ENCODE measurements at regions not wholly inside any gene's neighbourhood (a gene's known extent, or its start where the extent isn't known, plus 50 kb on each side); places are given as distances from the start of the nearest gene placed in this dataset.

GRCh38 chr18:27541293-27541692 is 356.2 kb upstream of the CHST9 start:
- no peak for DNase-seq (ENCODE audit: low read depth, low spot score)
- no peaks in the 10 kb centered on the region for H3K79me2 ChIP-seq (ENCODE audit: control insufficient read depth, insufficient read depth, low read length)
- no peak overlapping the region for H3K27ac ChIP-seq (ENCODE audit: insufficient read depth, low read depth, low read length)
- no TSS peak for BruUV-seq (replicated peaks)
- H3K4me1 ChIP-seq (ENCODE audit: control insufficient read depth, extremely low read depth, insufficient read depth, low read length), result no peaks in the 10 kb centered on the region
- H3K4me2 ChIP-seq (ENCODE audit: insufficient read depth, low read length), result no peak overlapping the region
- H4K20me1 ChIP-seq (replicated peaks; ENCODE audit: control insufficient read depth, extremely low read depth, insufficient read depth, low read length), result no peaks in the 10 kb centered on the region
- no peak overlapping the region for H3K9ac ChIP-seq (replicated peaks; ENCODE audit: extremely low read depth, insufficient read depth, low read length)
- dilution Hi-C loops (cut with MboI; ENCODE audit: extremely low pct_ligation_motif_present, low sequenced_read_pairs), result no loop called here
- no peaks in the 10 kb centered on the region for H3K27me3 ChIP-seq (ENCODE audit: control insufficient read depth in 2 of 2, insufficient read depth in 2 of 2, low read length in 2 of 2)
- ChIA-PET POLR2A (no interaction called here), CTCF (no interaction called here)
- TF ChIP-seq JUN (IDR thresholded peaks at IDR 0.05; ENCODE audit: borderline replicate concordance, insufficient read depth, insufficient read length, low read depth) (no peak), EZH2 (IDR thresholded peaks at IDR 0.05; ENCODE audit: borderline replicate concordance, low read depth, low read length, severe bottlenecking) (no peak), POLR2A (IDR thresholded peaks at IDR 0.05; ENCODE audit: low read depth, low read length) (no peak), POLR2AphosphoS5 (IDR thresholded peaks at IDR 0.05; ENCODE audit: insufficient read depth, low read depth, low read length) (no peak)
- intact Hi-C loops (cut with micrococcal nuclease), result no loop called here
- H3K9me1 ChIP-seq (replicated peaks; ENCODE audit: control insufficient read depth, extremely low read depth, insufficient read depth, low read length), result no peaks in the 10 kb centered on the region
- no peaks in the 10 kb centered on the region for H3K36me3 ChIP-seq (ENCODE audit: control insufficient read depth in 2 of 2, extremely low read depth in 1 of 2, insufficient read depth in 2 of 2, low read length in 2 of 2)
- H3K4me3 ChIP-seq (replicated peaks in 1 of 3; ENCODE audit: insufficient read depth in 1 of 3, low read depth in 1 of 3, low read length in 3 of 3), result no peak overlapping the region
- H2AFZ ChIP-seq (ENCODE audit: low read depth, low read length), result no peak overlapping the region
- no peak for FAIRE-seq
- no peaks in the 10 kb centered on the region for H3K9me3 ChIP-seq (replicated peaks; ENCODE audit: control insufficient read depth, insufficient read depth, low read length)

GRCh38 chr18:27540111-27540510 is 355.0 kb upstream of the CHST9 start:
- FAIRE-seq (no peak), DNase-seq (ENCODE audit: low read depth, low spot score) (no peak)
- no peaks in the 10 kb centered on the region for H3K9me1 ChIP-seq (replicated peaks; ENCODE audit: control insufficient read depth, extremely low read depth, insufficient read depth, low read length)
- CTCF ChIA-PET, result no interaction called here
- POLR2A ChIA-PET, result no interaction called here
- H3K4me2 ChIP-seq (ENCODE audit: insufficient read depth, low read length), result no peak overlapping the region
- no peak overlapping the region for H2AFZ ChIP-seq (ENCODE audit: low read depth, low read length)
- H3K4me1 ChIP-seq (ENCODE audit: control insufficient read depth, extremely low read depth, insufficient read depth, low read length), result no peaks in the 10 kb centered on the region
- no peaks in the 10 kb centered on the region for H3K9me3 ChIP-seq (replicated peaks; ENCODE audit: control insufficient read depth, insufficient read depth, low read length)
- no peaks in the 10 kb centered on the region for H3K36me3 ChIP-seq (ENCODE audit: control insufficient read depth in 2 of 2, extremely low read depth in 1 of 2, insufficient read depth in 2 of 2, low read length in 2 of 2)
- H3K4me3 ChIP-seq (replicated peaks in 1 of 3; ENCODE audit: insufficient read depth in 1 of 3, low read depth in 1 of 3, low read length in 3 of 3), result no peak overlapping the region
- no peaks in the 10 kb centered on the region for H3K27me3 ChIP-seq (ENCODE audit: control insufficient read depth in 2 of 2, insufficient read depth in 2 of 2, low read length in 2 of 2)
- dilution Hi-C loops (cut with MboI; ENCODE audit: extremely low pct_ligation_motif_present, low sequenced_read_pairs) (no loop called here), intact Hi-C loops (cut with micrococcal nuclease) (no loop called here)
- no peak for TF ChIP-seq MAX (IDR thresholded peaks at IDR 0.05; ENCODE audit: insufficient read depth, insufficient read length)
- TF ChIP-seq POLR2AphosphoS5 (IDR thresholded peaks at IDR 0.05; ENCODE audit: insufficient read depth, low read depth, low read length), result no peak
- TF ChIP-seq POLR2A (IDR thresholded peaks at IDR 0.05; ENCODE audit: low read depth, low read length), result no peak
- TF ChIP-seq CTCF (IDR thresholded peaks at IDR 0.05; ENCODE audit: extremely low read depth in 1 of 2, insufficient read depth in 1 of 2, low read depth in 1 of 2, low read length in 2 of 2), result no peak
- no peak for TF ChIP-seq JUN (IDR thresholded peaks at IDR 0.05; ENCODE audit: borderline replicate concordance, insufficient read depth, insufficient read length, low read depth)
- TF ChIP-seq FOS (IDR thresholded peaks at IDR 0.05; ENCODE audit: borderline replicate concordance, insufficient read depth, low read length), result no peak
- TF ChIP-seq GATA2 (IDR thresholded peaks at IDR 0.05; ENCODE audit: insufficient read depth, insufficient read length, low read depth, low read length), result no peak
- TF ChIP-seq MYC (IDR thresholded peaks at IDR 0.05; ENCODE audit: low read depth, low read length), result no peak
- no peak for TF ChIP-seq EZH2 (IDR thresholded peaks at IDR 0.05; ENCODE audit: borderline replicate concordance, low read depth, low read length, severe bottlenecking)
- no peak overlapping the region for H3K9ac ChIP-seq (replicated peaks; ENCODE audit: extremely low read depth, insufficient read depth, low read length)
- BruUV-seq (replicated peaks), result no TSS peak
- no peaks in the 10 kb centered on the region for H4K20me1 ChIP-seq (replicated peaks; ENCODE audit: control insufficient read depth, extremely low read depth, insufficient read depth, low read length)
- H3K27ac ChIP-seq (ENCODE audit: insufficient read depth, low read depth, low read length), result no peak overlapping the region
- no peaks in the 10 kb centered on the region for H3K79me2 ChIP-seq (ENCODE audit: control insufficient read depth, insufficient read depth, low read length)
